ENCODE measurements at regions not wholly inside any gene's neighbourhood (a gene's known extent, or its start where the extent isn't known, plus 50 kb on each side); places are given as distances from the start of the nearest gene placed in this dataset.

DNA sequence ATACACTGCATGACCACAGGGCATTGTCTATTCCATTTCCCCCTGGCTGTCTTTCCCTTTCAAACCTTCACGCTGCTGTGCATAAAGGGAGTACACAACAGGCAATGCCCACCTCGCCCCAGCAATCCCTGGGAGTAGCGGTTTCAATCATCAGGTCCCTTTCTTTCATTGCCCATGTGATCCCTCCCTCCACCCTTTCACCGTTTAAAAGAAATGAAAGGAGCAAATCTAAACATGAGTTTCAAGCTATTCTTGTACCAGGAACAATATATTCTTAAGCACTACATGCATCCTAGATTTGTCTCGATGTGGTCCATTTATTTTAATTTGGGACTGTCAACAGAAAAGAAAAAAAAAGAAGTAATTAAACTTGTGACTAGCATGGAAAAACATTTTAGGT, 123.4 kb upstream of the ARGLU1 start:
- Histone ChIP-seq H3K36me3 (ENCODE audit: control insufficient read depth, insufficient read depth, low read length) (no peaks in the 10 kb centered on the region), H3K27me3 (ENCODE audit: control insufficient read depth, insufficient read depth, low read length) (no peaks in the 10 kb centered on the region), H3K4me3 (ENCODE audit: low read depth, low read length) (no peak overlapping the region)
- CTCF ChIA-PET, result interaction anchor here (0.6 kb wide), 1 partner anchor 84 kb away, joined by 3 read pairs; no protein-coding TSS in a partner anchor
- TF ChIP-seq, protein P1, sequence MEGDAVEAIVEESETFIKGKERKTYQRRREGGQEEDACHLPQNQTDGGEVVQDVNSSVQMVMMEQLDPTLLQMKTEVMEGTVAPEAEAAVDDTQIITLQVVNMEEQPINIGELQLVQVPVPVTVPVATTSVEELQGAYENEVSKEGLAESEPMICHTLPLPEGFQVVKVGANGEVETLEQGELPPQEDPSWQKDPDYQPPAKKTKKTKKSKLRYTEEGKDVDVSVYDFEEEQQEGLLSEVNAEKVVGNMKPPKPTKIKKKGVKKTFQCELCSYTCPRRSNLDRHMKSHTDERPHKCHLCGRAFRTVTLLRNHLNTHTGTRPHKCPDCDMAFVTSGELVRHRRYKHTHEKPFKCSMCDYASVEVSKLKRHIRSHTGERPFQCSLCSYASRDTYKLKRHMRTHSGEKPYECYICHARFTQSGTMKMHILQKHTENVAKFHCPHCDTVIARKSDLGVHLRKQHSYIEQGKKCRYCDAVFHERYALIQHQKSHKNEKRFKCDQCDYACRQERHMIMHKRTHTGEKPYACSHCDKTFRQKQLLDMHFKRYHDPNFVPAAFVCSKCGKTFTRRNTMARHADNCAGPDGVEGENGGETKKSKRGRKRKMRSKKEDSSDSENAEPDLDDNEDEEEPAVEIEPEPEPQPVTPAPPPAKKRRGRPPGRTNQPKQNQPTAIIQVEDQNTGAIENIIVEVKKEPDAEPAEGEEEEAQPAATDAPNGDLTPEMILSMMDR (IDR thresholded peaks at IDR 0.05; ENCODE audit: insufficient read depth, low read depth, low read length), result no peak
- POLR2A ChIA-PET, result no interaction called here
- no peak for DNase-seq (ENCODE audit: low read depth)

DNA sequence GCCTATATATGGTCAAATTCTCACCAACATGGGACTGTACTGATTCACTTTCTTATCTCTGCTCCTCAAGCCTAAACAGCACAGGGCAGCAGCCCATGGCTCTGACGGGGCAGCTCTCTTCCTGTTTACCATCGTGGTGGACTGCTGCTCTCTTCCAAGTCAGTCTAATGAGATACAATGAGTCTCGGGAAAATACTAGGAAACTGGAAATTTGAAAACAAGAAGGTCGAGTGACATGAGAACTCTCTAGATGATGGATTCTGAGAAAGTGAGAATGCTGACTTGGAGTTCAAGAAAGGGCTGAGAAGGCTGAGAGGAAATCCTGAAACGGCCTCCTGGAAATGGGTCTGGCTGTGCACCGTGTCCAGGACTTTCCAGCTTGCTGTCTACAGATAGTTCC, 122.8 kb upstream of the ARGLU1 start:
- Histone ChIP-seq H3K27me3 (ENCODE audit: control insufficient read depth, insufficient read depth, low read length) (no peaks in the 10 kb centered on the region), H3K4me3 (ENCODE audit: low read depth, low read length) (no peak overlapping the region), H3K36me3 (ENCODE audit: control insufficient read depth, insufficient read depth, low read length) (no peaks in the 10 kb centered on the region)
- TF ChIP-seq, protein P1 (IDR thresholded peaks at IDR 0.05; ENCODE audit: insufficient read depth, low read depth, low read length), result no peak
- ChIA-PET CTCF (no interaction called here), POLR2A (no interaction called here)
- DNase-seq (ENCODE audit: low read depth), result no peak

DNA sequence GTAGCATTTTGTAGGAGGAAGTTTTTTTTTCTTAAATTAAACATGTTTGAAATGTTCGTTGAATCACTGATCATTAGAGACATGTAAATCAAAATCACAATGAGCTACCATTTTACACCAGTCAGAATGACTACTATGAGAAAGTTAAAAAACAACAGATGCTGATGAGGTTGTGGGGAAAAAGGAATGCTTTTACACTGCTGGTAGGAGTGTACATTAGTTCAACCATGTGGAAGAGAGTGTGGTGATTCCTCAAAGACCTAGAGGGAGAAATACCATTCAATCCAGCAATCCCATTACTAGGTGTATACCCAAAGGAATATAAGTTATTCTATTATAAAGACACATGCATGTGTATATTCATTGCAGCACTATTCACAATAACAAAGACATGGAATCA, 122.0 kb upstream of the ARGLU1 start:
- ChIA-PET POLR2A (no interaction called here), CTCF (no interaction called here)
- no peak for DNase-seq (ENCODE audit: low read depth)
- TF ChIP-seq, protein P1 (IDR thresholded peaks at IDR 0.05; ENCODE audit: insufficient read depth, low read depth, low read length), result no peak
- Histone ChIP-seq H3K36me3 (ENCODE audit: control insufficient read depth, insufficient read depth, low read length) (no peaks in the 10 kb centered on the region), H3K27me3 (ENCODE audit: control insufficient read depth, insufficient read depth, low read length) (no peaks in the 10 kb centered on the region), H3K4me3 (ENCODE audit: low read depth, low read length) (no peak overlapping the region)

DNA sequence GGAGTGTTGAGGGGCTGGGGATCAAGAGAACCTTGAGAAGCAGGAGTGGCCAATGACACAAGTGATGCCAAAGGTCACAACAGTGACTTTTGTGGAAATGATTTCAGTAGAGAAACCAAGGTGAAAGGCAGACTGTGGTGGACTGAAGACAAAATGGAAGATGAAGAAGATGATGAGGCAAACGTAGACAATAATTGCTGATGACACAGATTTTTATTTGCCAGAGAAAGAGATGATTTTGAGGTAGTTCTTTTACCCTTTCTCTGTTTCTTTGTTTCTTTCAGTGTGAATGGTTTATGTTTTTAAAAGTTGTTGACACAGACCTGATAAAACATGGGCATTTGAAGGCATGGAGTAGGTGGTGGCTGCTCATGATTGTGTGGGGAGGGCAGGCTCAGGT, 121.0 kb upstream of the ARGLU1 start:
- TF ChIP-seq, protein P1 (IDR thresholded peaks at IDR 0.05; ENCODE audit: insufficient read depth, low read depth, low read length), result no peak
- POLR2A ChIA-PET, result no interaction called here

DNA sequence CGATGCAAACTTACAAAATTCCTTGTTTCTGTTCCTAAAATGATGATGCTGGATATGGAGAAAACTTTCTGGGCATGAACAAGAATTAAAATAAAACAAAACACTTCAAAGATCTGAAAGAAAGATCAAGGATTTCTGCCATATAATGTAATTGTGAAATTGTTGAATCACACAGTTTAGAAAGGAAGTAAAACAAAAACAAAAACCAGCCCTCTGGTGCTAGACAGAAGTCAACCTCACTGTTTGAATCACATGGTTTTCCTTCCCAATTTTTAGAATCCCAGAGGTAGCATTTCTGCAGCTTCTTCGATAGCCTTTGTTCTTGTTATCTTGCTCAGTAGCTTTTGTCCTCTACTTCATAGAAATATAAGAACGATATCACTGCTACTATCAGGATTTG, 118.2 kb upstream of the ARGLU1 start:
- no peaks in the 10 kb centered on the region for H3K27me3 ChIP-seq (ENCODE audit: control insufficient read depth, insufficient read depth, low read length)
- ChIA-PET POLR2A (no interaction called here), CTCF (no interaction called here)
- no peak overlapping the region for H3K4me3 ChIP-seq (ENCODE audit: low read depth, low read length)
- H3K36me3 ChIP-seq (ENCODE audit: control insufficient read depth, insufficient read depth, low read length), result no peaks in the 10 kb centered on the region
- TF ChIP-seq, protein P1 (IDR thresholded peaks at IDR 0.05; ENCODE audit: insufficient read depth, low read depth, low read length), result no peak
- DNase-seq (ENCODE audit: low read depth), result no peak

More for the DNA sequence above, 121.0 kb upstream of the ARGLU1 start:
- H3K4me3 ChIP-seq (ENCODE audit: low read depth, low read length), result no peak overlapping the region
- no peaks in the 10 kb centered on the region for H3K36me3 ChIP-seq (ENCODE audit: control insufficient read depth, insufficient read depth, low read length)
- CTCF ChIA-PET, result no interaction called here
- DNase-seq (ENCODE audit: low read depth), result no peak
- no peaks in the 10 kb centered on the region for H3K27me3 ChIP-seq (ENCODE audit: control insufficient read depth, insufficient read depth, low read length)

Data from BJ (cell line).